GM06990 (cell line): ENCODE measurements at regions not wholly inside any gene's neighbourhood (a gene's known extent, or its start where the extent isn't known, plus 50 kb on each side); places are given as distances from the start of the nearest gene placed in this dataset.
A peak's percentile ranks its signal among the peaks of the same experiment; 100 is the strongest.

Experiments used
- DNase-seq: peaks from one replicate; pipeline ENCODE4 v3.0.0-alpha.2; 2011; ENCODE audit not compliant: insufficient read length; ENCODE audit errors: extremely low read depth
- H3K27me3 ChIP-seq: replicated peaks from 2 replicates; pipeline ENCODE4 v1.6.0; 2011; ENCODE audit warnings: low read length; ENCODE audit not compliant: control insufficient read depth, insufficient read depth
- H3K36me3 ChIP-seq: 2 replicates; pipeline ENCODE4 v1.5.1; 2011; ENCODE audit warnings: low read length; ENCODE audit not compliant: control insufficient read depth, insufficient read depth
- H3K4me3 ChIP-seq: replicated peaks from 2 replicates; pipeline ENCODE4 v1.5.1; 2011; ENCODE audit warnings: low read depth, mild to moderate bottlenecking, control low read depth, low read length
- CTCF ChIP-seq: IDR thresholded peaks from 2 replicates; pipeline ENCODE4 v1.5.1; 2011; ENCODE audit warnings: low read length, control low read depth, mild to moderate bottlenecking, inconsistent platforms; ENCODE audit not compliant: insufficient read depth, poor library complexity, severe bottlenecking

GRCh38 chr5:124951661-124952060, 205.2 kb upstream of the ZNF608 start:
- H3K27me3 ChIP-seq: no peaks in the 10 kb centered on the region
- TF ChIP-seq CTCF: no peak
- no peaks in the 10 kb centered on the region for H3K36me3 ChIP-seq
- H3K4me3 ChIP-seq: peak overlapping the region; percentile 13
- peak; percentile 44 for DNase-seq

- DNase-seq: peak; percentile 59
- peak overlapping the region; percentile 28; the same call in 1 of the 2 replicates for H3K4me3 ChIP-seq
- peak; percentile 13 for TF ChIP-seq CTCF
- no peaks in the 10 kb centered on the region for H3K27me3 ChIP-seq
- H3K36me3 ChIP-seq: no peaks in the 10 kb centered on the region
Measured at GRCh38 chr5:124952079-124952478, 205.6 kb upstream of the ZNF608 start.

- no peak for TF ChIP-seq CTCF
- H3K36me3 ChIP-seq: no peaks in the 10 kb centered on the region
- peak; percentile 20 for DNase-seq
- no peaks in the 10 kb centered on the region for H3K27me3 ChIP-seq
- H3K4me3 ChIP-seq: peak overlapping the region; percentile 31
Measured at GRCh38 chr5:124952566-124952965, 206.1 kb upstream of the ZNF608 start.

- Histone ChIP-seq H3K4me3 (no peak overlapping the region), H3K36me3 (no peaks in the 10 kb centered on the region), H3K27me3 (no peaks in the 10 kb centered on the region)
- no peak for TF ChIP-seq CTCF
- DNase-seq: no peak
Measured at GRCh38 chr5:124954784-124955183, 208.3 kb upstream of the ZNF608 start.

GRCh38 chr5:124956471-124957029, 210.1 kb upstream of the ZNF608 start:
- no peak for TF ChIP-seq CTCF
- no peaks in the 10 kb centered on the region for H3K36me3 ChIP-seq
- no peak overlapping the region for H3K4me3 ChIP-seq
- no peak for DNase-seq
- H3K27me3 ChIP-seq: no peaks in the 10 kb centered on the region

- Histone ChIP-seq H3K36me3 (no peaks in the 10 kb centered on the region), H3K27me3 (no peaks in the 10 kb centered on the region), H3K4me3 (no peak overlapping the region)
- no peak for DNase-seq
- no peak for TF ChIP-seq CTCF
Measured at GRCh38 chr5:124957063-124957462, 210.6 kb upstream of the ZNF608 start.
